ENCODE measurements at regions not wholly inside any gene's neighbourhood (a gene's known extent, or its start where the extent isn't known, plus 50 kb on each side); places are given as distances from the start of the nearest gene placed in this dataset.

DNA sequence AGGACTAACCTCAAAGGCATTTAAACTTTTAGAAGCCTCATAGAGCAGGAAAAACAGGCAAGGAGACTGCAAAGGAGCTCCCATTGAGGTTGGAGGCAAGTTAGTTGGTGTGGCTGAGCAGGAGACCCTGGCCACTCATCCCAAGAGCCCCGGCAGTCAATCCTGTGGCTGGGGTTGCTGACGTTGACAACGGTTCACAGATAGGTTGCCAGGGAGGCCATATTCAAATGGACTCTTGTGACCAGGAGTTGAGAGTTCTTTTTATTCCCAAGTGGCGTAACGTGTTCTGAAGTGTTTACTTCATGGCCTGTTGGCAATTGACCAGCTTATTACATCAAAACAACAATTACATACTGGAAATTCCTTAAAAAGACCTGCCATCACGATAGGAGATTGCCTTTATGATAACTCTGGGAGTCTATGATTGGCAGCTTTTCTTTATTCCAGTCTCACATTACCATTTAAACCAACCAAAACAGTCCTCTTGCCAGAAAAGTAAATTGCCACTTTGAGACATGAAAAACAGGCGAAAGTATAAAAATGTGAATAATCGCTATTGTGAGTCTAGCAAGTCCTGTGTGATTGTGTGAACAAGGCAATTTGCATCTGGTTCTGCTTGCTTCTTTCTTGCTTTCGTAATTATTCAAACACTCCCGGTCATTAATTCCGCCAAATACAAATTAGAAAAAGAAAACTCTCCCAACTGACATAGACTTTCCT lies 394.9 kb downstream of the MED10 start:
- peaks cover 22% of the 10 kb centered on the region for H3K4me1 Mint-ChIP-seq
- no peak overlapping the region for H3K27ac Mint-ChIP-seq
- no peak overlapping the region for H3K4me3 Mint-ChIP-seq
- H3K36me3 Mint-ChIP-seq, result no peaks in the 10 kb centered on the region
- TF ChIP-seq CTCF (IDR thresholded peaks at IDR 0.05; ENCODE audit: unreplicated experiment), result peak; percentile 12
- DNase-seq (ENCODE audit: low spot score in 2 of 2, unreplicated experiment in 2 of 2), result no peak
- peaks cover 3% of the 10 kb centered on the region for H3K27me3 Mint-ChIP-seq (ENCODE audit: low read depth)
- no peaks in the 10 kb centered on the region for H3K9me3 Mint-ChIP-seq

GRCh38 chr5:5981562-5981961 lies 396.8 kb downstream of the MED10 start:
- Mint-ChIP-seq H3K4me3 (no peak overlapping the region), H3K4me1 (peaks cover 22% of the 10 kb centered on the region), H3K36me3 (no peaks in the 10 kb centered on the region), H3K27ac (no peak overlapping the region), H3K27me3 (ENCODE audit: low read depth) (peaks cover 7% of the 10 kb centered on the region), H3K9me3 (no peaks in the 10 kb centered on the region)
- no peak for DNase-seq (ENCODE audit: low spot score in 2 of 2, unreplicated experiment in 2 of 2)
- TF ChIP-seq CTCF (IDR thresholded peaks at IDR 0.05; ENCODE audit: unreplicated experiment), result no peak

GRCh38 chr5:5980538-5980895 lies 397.8 kb downstream of the MED10 start:
- DNase-seq (ENCODE audit: low spot score in 2 of 2, unreplicated experiment in 2 of 2), result no peak
- no peak overlapping the region for H3K4me3 Mint-ChIP-seq
- peaks cover 10% of the 10 kb centered on the region for H3K27me3 Mint-ChIP-seq (ENCODE audit: low read depth)
- no peaks in the 10 kb centered on the region for H3K9me3 Mint-ChIP-seq
- no peak overlapping the region for H3K27ac Mint-ChIP-seq
- no peaks in the 10 kb centered on the region for H3K36me3 Mint-ChIP-seq
- no peak for TF ChIP-seq CTCF (IDR thresholded peaks at IDR 0.05; ENCODE audit: unreplicated experiment)
- peaks cover 22% of the 10 kb centered on the region for H3K4me1 Mint-ChIP-seq

GRCh38 chr5:5979761-5980537 lies 398.4 kb downstream of the MED10 start:
- TF ChIP-seq CTCF (IDR thresholded peaks at IDR 0.05; ENCODE audit: unreplicated experiment), result no peak
- DNase-seq (ENCODE audit: low spot score in 2 of 2, unreplicated experiment in 2 of 2), result no peak
- no peaks in the 10 kb centered on the region for H3K36me3 Mint-ChIP-seq
- H3K9me3 Mint-ChIP-seq, result no peaks in the 10 kb centered on the region
- H3K4me1 Mint-ChIP-seq, result peaks cover 22% of the 10 kb centered on the region
- H3K27me3 Mint-ChIP-seq (ENCODE audit: low read depth), result peaks cover 10% of the 10 kb centered on the region
- peak overlapping the region; percentile 52 for H3K27ac Mint-ChIP-seq
- no peak overlapping the region for H3K4me3 Mint-ChIP-seq

DNA sequence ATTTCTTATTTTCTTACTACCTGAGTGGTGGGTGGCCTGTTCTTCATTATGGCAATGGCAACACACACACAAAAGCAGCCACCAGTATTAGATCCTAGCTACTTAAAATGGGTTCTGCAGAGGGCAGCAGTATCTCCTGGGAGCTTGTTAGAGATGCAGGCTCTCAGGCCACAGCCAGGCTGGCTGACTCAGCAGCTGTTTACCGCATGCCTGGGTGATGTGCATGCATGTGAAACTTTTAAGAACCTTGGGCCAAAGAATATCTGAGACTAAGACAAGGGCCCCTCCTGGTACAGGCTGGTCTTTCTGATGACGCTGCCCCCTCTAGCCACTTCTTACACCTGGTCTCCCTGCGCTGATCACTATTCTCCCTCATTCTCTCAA lies 399.0 kb downstream of the MED10 start:
- no peak for TF ChIP-seq CTCF (IDR thresholded peaks at IDR 0.05; ENCODE audit: unreplicated experiment)
- Mint-ChIP-seq H3K4me3 (no peak overlapping the region), H3K27ac (peak overlapping the region; percentile 52), H3K9me3 (no peaks in the 10 kb centered on the region), H3K27me3 (ENCODE audit: low read depth) (peaks cover 10% of the 10 kb centered on the region), H3K36me3 (no peaks in the 10 kb centered on the region), H3K4me1 (peaks cover 22% of the 10 kb centered on the region)
- DNase-seq (ENCODE audit: low spot score in 2 of 2, unreplicated experiment in 2 of 2), result no peak

All from mesothelial cell of epicardium (in vitro differentiated cells).